Uterus (tissue), 3 donors: ENCODE measurements at regions not wholly inside any gene's neighbourhood (a gene's known extent, or its start where the extent isn't known, plus 50 kb on each side); places are given as distances from the start of the nearest gene placed in this dataset.

Experiments used
- DNase-seq, 2 donors: peaks; one replicate each; pipeline ENCODE4 v3.0.0-alpha.2; 2019 to 2020
- H3K27ac ChIP-seq, 2 donors: fragments of 200-600 bp; sonication (generic); 1 replicate in 1 of 2; 2 replicates in 1 of 2; pipeline ENCODE4 v1.5.1; 2016 to 2018
- H3K27me3 ChIP-seq, 2 donors: fragments of 200-600 bp; sonication (generic); one replicate each; pipeline ENCODE4 v1.5.1; 2018 to 2019; ENCODE audit warnings: control low read depth in 1 of 2
- H3K36me3 ChIP-seq, 2 donors: fragments of 200-600 bp; sonication (generic); one replicate each; pipeline ENCODE4 v1.5.1; 2019; ENCODE audit warnings: control low read depth in 1 of 2
- H3K4me1 ChIP-seq, 2 donors: fragments of 200-600 bp; sonication (generic); one replicate each; pipeline ENCODE4 v1.5.1; 2018 to 2019; ENCODE audit warnings: control low read depth in 1 of 2
- H3K4me3 ChIP-seq, 2 donors: fragments of 200-600 bp; sonication (generic); 1 replicate in 1 of 2; 2 replicates in 1 of 2; pipeline ENCODE4 v1.5.1; 2018 to 2019; ENCODE audit warnings: mild to moderate bottlenecking in 1 of 2
- H3K9me3 ChIP-seq, 2 donors: fragments of 200-600 bp; sonication (generic); one replicate each; pipeline ENCODE4 v1.5.1; 2019; ENCODE audit warnings: control low read depth in 1 of 2
- CTCF ChIP-seq, 4 experiments: fragments of 200-600 bp in 2 of 4; fragments of 450-650 bp in 2 of 4; sonication (generic) in 2 of 4; IDR thresholded peaks; one replicate each; pipeline ENCODE4 v1.5.1; 2016 to 2019; ENCODE audit warnings: antibody characterized with exemption in 4 of 4, mild to moderate bottlenecking in 2 of 4, moderate library complexity in 1 of 4
- POLR2A ChIP-seq, 2 donors: fragments of 450-650 bp; IDR thresholded peaks; one replicate each; pipeline ENCODE4 v1.6.1; 2016; ENCODE audit warnings: antibody characterized with exemption in 2 of 2, mild to moderate bottlenecking in 1 of 2, moderate library complexity in 1 of 2
- intact Hi-C: fragments of 100-400 bp; cut with DNase I; formaldehyde crosslinking; loops from one replicate; pipeline ENCODE4 v1.15.1; 2023; ENCODE audit warnings: low total_unique reads
- donor health status: DM: yes; HTN: yes; CAD: no.

- Histone ChIP-seq H3K4me3 (no peak overlapping the region), H3K36me3 (no peaks in the 10 kb centered on the region), H3K4me1 (no peaks in the 10 kb centered on the region), H3K27ac (no peak overlapping the region), H3K27me3 (no peaks in the 10 kb centered on the region), H3K9me3 (no peaks in the 10 kb centered on the region)
- TF ChIP-seq POLR2A (IDR thresholded peaks at IDR 0.05) = no peak
- no peak for TF ChIP-seq CTCF (IDR thresholded peaks at IDR 0.05)
- intact Hi-C loops = no loop called here
- DNase-seq = no peak
Observed at GRCh38 chr15:87293031-87293430, 963.5 kb downstream of the NTRK3 start.

GRCh38 chr15:87287156-87287555, 969.4 kb downstream of the NTRK3 start:
- TF ChIP-seq POLR2A (IDR thresholded peaks at IDR 0.05) = no peak
- TF ChIP-seq CTCF (IDR thresholded peaks at IDR 0.05) = no peak

GRCh38 chr15:87269566-87269965, 987.0 kb downstream of the NTRK3 start:
- Histone ChIP-seq H3K4me1 (no peaks in the 10 kb centered on the region), H3K9me3 (no peaks in the 10 kb centered on the region), H3K27me3 (no peaks in the 10 kb centered on the region), H3K4me3 (no peak overlapping the region), H3K27ac (no peak overlapping the region), H3K36me3 (no peaks in the 10 kb centered on the region)
- DNase-seq = no peak
- intact Hi-C loops = no loop called here
- TF ChIP-seq POLR2A (IDR thresholded peaks at IDR 0.05) = no peak

More at GRCh38 chr15:87287156-87287555, 969.4 kb downstream of the NTRK3 start:
- intact Hi-C loops = no loop called here
- Histone ChIP-seq H3K9me3 (no peaks in the 10 kb centered on the region), H3K27ac (no peak overlapping the region), H3K4me1 (no peaks in the 10 kb centered on the region), H3K27me3 (no peaks in the 10 kb centered on the region), H3K4me3 (no peak overlapping the region), H3K36me3 (no peaks in the 10 kb centered on the region)
- DNase-seq = no peak

GRCh38 chr15:87268675-87269074, 987.9 kb downstream of the NTRK3 start:
- no peak overlapping the region for H3K27ac ChIP-seq
- no peaks in the 10 kb centered on the region for H3K4me1 ChIP-seq
- no peak for TF ChIP-seq POLR2A (IDR thresholded peaks at IDR 0.05)
- H3K27me3 ChIP-seq = no peaks in the 10 kb centered on the region
- no peaks in the 10 kb centered on the region for H3K36me3 ChIP-seq
- DNase-seq = no peak
- H3K4me3 ChIP-seq = no peak overlapping the region
- intact Hi-C loops = no loop called here
- no peaks in the 10 kb centered on the region for H3K9me3 ChIP-seq

GRCh38 chr15:87267798-87268197, 988.7 kb downstream of the NTRK3 start:
- H3K27me3 ChIP-seq = no peaks in the 10 kb centered on the region
- no peak for DNase-seq
- H3K36me3 ChIP-seq = no peaks in the 10 kb centered on the region
- H3K9me3 ChIP-seq = no peaks in the 10 kb centered on the region
- intact Hi-C loops = no loop called here
- H3K4me3 ChIP-seq = no peak overlapping the region
- no peak overlapping the region for H3K27ac ChIP-seq
- no peaks in the 10 kb centered on the region for H3K4me1 ChIP-seq
- TF ChIP-seq POLR2A (IDR thresholded peaks at IDR 0.05) = no peak
- TF ChIP-seq CTCF (IDR thresholded peaks at IDR 0.05) = no peak

- Histone ChIP-seq H3K4me3 (no peak overlapping the region), H3K36me3 (no peaks in the 10 kb centered on the region), H3K9me3 (no peaks in the 10 kb centered on the region), H3K27ac (no peak overlapping the region), H3K4me1 (no peaks in the 10 kb centered on the region), H3K27me3 (no peaks in the 10 kb centered on the region)
- DNase-seq = peak in 1 of 2 donors; percentile 14
- intact Hi-C loops = no loop called here
- TF ChIP-seq POLR2A (IDR thresholded peaks at IDR 0.05) (no peak), CTCF (IDR thresholded peaks at IDR 0.05) (no peak)
Observed at GRCh38 chr15:87263871-87264270, 992.7 kb downstream of the NTRK3 start.
